GM12801 (cell line): ENCODE measurements at regions not wholly inside any gene's neighbourhood (a gene's known extent, or its start where the extent isn't known, plus 50 kb on each side); places are given as distances from the start of the nearest gene placed in this dataset.

Source experiments
- CTCF ChIP-seq: IDR thresholded peaks from one replicate; pipeline ENCODE4 v1.5.1; 2011; ENCODE audit warnings: control low read depth; ENCODE audit not compliant: insufficient read length; ENCODE audit errors: extremely low read depth

- no peak for TF ChIP-seq CTCF
These were observed 142.0 kb downstream of the CENPC start for GRCh38 chr4:67403342-67403741.

DNA sequence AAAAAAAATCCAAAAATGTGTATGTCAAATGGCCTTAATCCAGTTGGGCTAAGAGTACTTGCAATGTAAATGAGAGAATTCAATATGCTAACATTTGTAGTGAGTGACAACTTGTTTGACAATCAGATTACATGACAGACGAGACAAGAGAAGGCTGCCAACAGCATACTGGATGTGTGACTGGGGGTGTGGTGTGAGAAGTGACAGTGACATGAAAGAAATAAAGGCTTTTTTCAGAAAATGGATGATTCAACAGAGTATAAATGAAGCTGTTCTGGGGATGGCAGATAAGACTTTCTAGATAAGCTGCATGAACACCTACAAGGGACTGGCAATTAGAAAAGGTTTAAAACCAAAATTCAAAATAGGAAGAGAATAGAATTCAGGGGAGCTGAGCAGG lies 143.4 kb downstream of the CENPC start:
- no peak for TF ChIP-seq CTCF

DNA sequence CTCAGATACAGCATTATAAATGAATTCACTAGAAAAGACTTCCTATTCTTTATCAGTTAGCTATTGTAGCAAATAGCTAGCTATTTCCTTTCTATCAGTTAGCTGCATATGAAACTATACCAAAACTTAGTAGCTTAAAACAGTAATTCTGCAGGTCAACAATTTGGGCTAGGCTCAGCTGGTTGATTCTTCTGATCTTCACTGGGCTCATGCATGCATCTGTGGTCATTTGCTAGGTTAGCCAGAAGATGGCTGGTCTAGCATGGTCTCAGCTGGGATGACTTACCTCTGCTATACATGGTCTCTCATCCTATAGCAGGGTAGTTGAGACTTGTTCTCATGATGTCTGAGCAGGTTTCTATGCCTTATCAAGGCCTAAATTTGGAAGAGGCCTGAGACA lies 147.4 kb downstream of the CENPC start:
- TF ChIP-seq CTCF: no peak

- no peak for TF ChIP-seq CTCF
These were observed 148.3 kb downstream of the CENPC start for GRCh38 chr4:67397031-67397430.

GRCh38 chr4:67396008-67396407 lies 149.3 kb downstream of the CENPC start:
- no peak for TF ChIP-seq CTCF

GRCh38 chr4:67394879-67395278 lies 150.4 kb downstream of the CENPC start:
- TF ChIP-seq CTCF: no peak

- no peak for TF ChIP-seq CTCF
These were observed 151.5 kb downstream of the CENPC start for GRCh38 chr4:67393699-67394281.
